CD4-positive, CD25-positive, alpha-beta regulatory T cell (primary cell): ENCODE measurements at regions not wholly inside any gene's neighbourhood (a gene's known extent, or its start where the extent isn't known, plus 50 kb on each side); places are given as distances from the start of the nearest gene placed in this dataset.

Experiments
- ATAC-seq, 2 donors: fragments of 150-1000 bp; cut with Tn5 transposase; one replicate each; pipeline ENCODE4 v1.10.0; 2021; ENCODE audit warnings: low read depth in 2 of 2, moderate number of reproducible peaks in 2 of 2, moderate library complexity in 1 of 2
- DNase-seq, 3 donors: peaks; one replicate each; pipeline versions ENCODE4 v3.0.0 to v3.0.0-alpha.2; 2012 to 2022; ENCODE audit warnings: mixed read lengths in 1 of 3
- H3K27ac ChIP-seq: one replicate; pipeline ENCODE4 v1.7.0; 2013; ENCODE audit warnings: mild to moderate bottlenecking, low read length; ENCODE audit not compliant: insufficient read depth, poor library complexity, severe bottlenecking
- H3K27me3 ChIP-seq: one replicate; pipeline ENCODE4 v1.7.0; 2013; ENCODE audit warnings: low read length; ENCODE audit not compliant: control insufficient read depth, insufficient read depth
- H3K36me3 ChIP-seq: one replicate; pipeline ENCODE4 v1.7.0; 2013; ENCODE audit warnings: mild to moderate bottlenecking, low read length, moderate library complexity; ENCODE audit not compliant: control insufficient read depth, insufficient read depth
- H3K4me1 ChIP-seq: 2 replicates; pipeline ENCODE4 v1.7.0; 2013; ENCODE audit warnings: mild to moderate bottlenecking, low read length; ENCODE audit not compliant: insufficient read depth, control insufficient read depth, poor library complexity, severe bottlenecking
- H3K4me3 ChIP-seq: one replicate; pipeline ENCODE4 v1.7.0; 2013; ENCODE audit warnings: low read depth, mild to moderate bottlenecking, low read length, moderate library complexity
- H3K9me3 ChIP-seq, 2 experiments: 1 replicate in 1 of 2; 2 replicates in 1 of 2; pipeline ENCODE4 v1.7.0; 2013; ENCODE audit warnings: low read length in 2 of 2, mild to moderate bottlenecking in 1 of 2, moderate library complexity in 1 of 2; ENCODE audit not compliant: control insufficient read depth in 2 of 2
- H3K27ac Mint-ChIP-seq, 3 donors: one replicate each; pipeline ENCODE4 v1.8.0; 2020 to 2022; ENCODE audit warnings: mild to moderate bottlenecking in 3 of 3, mixed read lengths in 3 of 3, moderate library complexity in 2 of 3
- H3K27me3 Mint-ChIP-seq: one replicate; pipeline ENCODE4 v1.8.0; 2022; ENCODE audit warnings: mild to moderate bottlenecking, mixed read lengths
- H3K36me3 Mint-ChIP-seq: one replicate; pipeline ENCODE4 v1.8.0; 2020; ENCODE audit warnings: mixed read lengths
- H3K4me1 Mint-ChIP-seq, 4 donors: one replicate each; pipeline ENCODE4 v1.8.0; 2020 to 2022; ENCODE audit warnings: mixed read lengths in 4 of 4, mild to moderate bottlenecking in 1 of 4
- H3K4me3 Mint-ChIP-seq, 4 donors: one replicate each; pipeline ENCODE4 v1.8.0; 2020 to 2022; ENCODE audit warnings: mild to moderate bottlenecking in 4 of 4, mixed read lengths in 4 of 4, moderate library complexity in 3 of 4
- H3K9me3 Mint-ChIP-seq, 7 donors: one replicate each; pipeline ENCODE4 v1.8.0; 2020 to 2022; ENCODE audit warnings: mixed read lengths in 7 of 7, mild to moderate bottlenecking in 3 of 7, moderate library complexity in 2 of 7

- H3K4me3 ChIP-seq = no peak overlapping the region
- no peaks in the 10 kb centered on the region for H3K4me1 ChIP-seq
- no peaks in the 10 kb centered on the region for H3K36me3 ChIP-seq
- no peaks in the 10 kb centered on the region for H3K27me3 ChIP-seq
- Mint-ChIP-seq H3K27me3 (no peaks in the 10 kb centered on the region), H3K36me3 (no peaks in the 10 kb centered on the region), H3K27ac (no peak overlapping the region), H3K4me1 (no peaks in the 10 kb centered on the region), H3K4me3 (no peak overlapping the region), H3K9me3 (no peaks in the 10 kb centered on the region)
- H3K27ac ChIP-seq = no peak overlapping the region
- H3K9me3 ChIP-seq = no peaks in the 10 kb centered on the region
- DNase-seq (no peak), ATAC-seq (no peak)
Observed at GRCh38 chr1:94306521-94306920, 69.1 kb upstream of the ARHGAP29 start.

GRCh38 chr1:94305704-94306103, 68.3 kb upstream of the ARHGAP29 start:
- no peaks in the 10 kb centered on the region for H3K4me1 ChIP-seq
- H3K27ac ChIP-seq = no peak overlapping the region
- H3K27ac Mint-ChIP-seq = no peak overlapping the region
- H3K27me3 ChIP-seq = no peaks in the 10 kb centered on the region
- H3K36me3 Mint-ChIP-seq = no peaks in the 10 kb centered on the region
- DNase-seq (no peak), ATAC-seq (no peak)
- H3K9me3 Mint-ChIP-seq = no peaks in the 10 kb centered on the region
- no peaks in the 10 kb centered on the region for H3K36me3 ChIP-seq
- no peaks in the 10 kb centered on the region for H3K27me3 Mint-ChIP-seq
- no peak overlapping the region for H3K4me3 ChIP-seq
- no peak overlapping the region for H3K4me3 Mint-ChIP-seq
- H3K9me3 ChIP-seq = no peaks in the 10 kb centered on the region
- H3K4me1 Mint-ChIP-seq = no peaks in the 10 kb centered on the region

GRCh38 chr1:94304553-94304952, 67.2 kb upstream of the ARHGAP29 start:
- no peaks in the 10 kb centered on the region for H3K36me3 Mint-ChIP-seq
- no peaks in the 10 kb centered on the region for H3K9me3 ChIP-seq
- no peaks in the 10 kb centered on the region for H3K27me3 ChIP-seq
- H3K27ac Mint-ChIP-seq = no peak overlapping the region
- no peak for DNase-seq
- H3K9me3 Mint-ChIP-seq = no peaks in the 10 kb centered on the region
- H3K27me3 Mint-ChIP-seq = no peaks in the 10 kb centered on the region
- no peaks in the 10 kb centered on the region for H3K36me3 ChIP-seq
- ATAC-seq = no peak
- no peaks in the 10 kb centered on the region for H3K4me1 ChIP-seq
- H3K4me3 ChIP-seq = no peak overlapping the region
- no peaks in the 10 kb centered on the region for H3K4me1 Mint-ChIP-seq
- H3K27ac ChIP-seq = no peak overlapping the region
- H3K4me3 Mint-ChIP-seq = no peak overlapping the region

GRCh38 chr1:94303005-94303404, 65.6 kb upstream of the ARHGAP29 start:
- no peak for DNase-seq
- no peaks in the 10 kb centered on the region for H3K36me3 Mint-ChIP-seq
- Histone ChIP-seq H3K4me1 (no peaks in the 10 kb centered on the region), H3K27ac (no peak overlapping the region), H3K27me3 (no peaks in the 10 kb centered on the region), H3K4me3 (no peak overlapping the region), H3K36me3 (no peaks in the 10 kb centered on the region), H3K9me3 (no peaks in the 10 kb centered on the region)
- H3K27me3 Mint-ChIP-seq = no peaks in the 10 kb centered on the region
- ATAC-seq = no peak
- no peak overlapping the region for H3K4me3 Mint-ChIP-seq
- no peaks in the 10 kb centered on the region for H3K4me1 Mint-ChIP-seq
- no peak overlapping the region for H3K27ac Mint-ChIP-seq
- no peaks in the 10 kb centered on the region for H3K9me3 Mint-ChIP-seq

GRCh38 chr1:94302497-94302896, 65.1 kb upstream of the ARHGAP29 start:
- Histone ChIP-seq H3K36me3 (no peaks in the 10 kb centered on the region), H3K27me3 (no peaks in the 10 kb centered on the region), H3K4me3 (no peak overlapping the region), H3K4me1 (no peaks in the 10 kb centered on the region), H3K27ac (no peak overlapping the region), H3K9me3 (no peaks in the 10 kb centered on the region)
- Mint-ChIP-seq H3K4me1 (no peaks in the 10 kb centered on the region), H3K27ac (no peak overlapping the region), H3K27me3 (no peaks in the 10 kb centered on the region), H3K4me3 (no peak overlapping the region), H3K9me3 (no peaks in the 10 kb centered on the region), H3K36me3 (no peaks in the 10 kb centered on the region)
- DNase-seq (no peak), ATAC-seq (no peak)

- no peaks in the 10 kb centered on the region for H3K36me3 Mint-ChIP-seq
- no peaks in the 10 kb centered on the region for H3K9me3 Mint-ChIP-seq
- Histone ChIP-seq H3K9me3 (no peaks in the 10 kb centered on the region), H3K27ac (no peak overlapping the region), H3K4me3 (no peak overlapping the region), H3K27me3 (no peaks in the 10 kb centered on the region), H3K4me1 (no peaks in the 10 kb centered on the region), H3K36me3 (no peaks in the 10 kb centered on the region)
- no peaks in the 10 kb centered on the region for H3K27me3 Mint-ChIP-seq
- no peaks in the 10 kb centered on the region for H3K4me1 Mint-ChIP-seq
- H3K4me3 Mint-ChIP-seq = no peak overlapping the region
- no peak overlapping the region for H3K27ac Mint-ChIP-seq
- ATAC-seq = no peak
- DNase-seq = no peak
Observed at GRCh38 chr1:94301186-94301585, 63.8 kb upstream of the ARHGAP29 start.

- Histone ChIP-seq H3K9me3 (no peaks in the 10 kb centered on the region), H3K27me3 (no peaks in the 10 kb centered on the region), H3K27ac (no peak overlapping the region), H3K36me3 (no peaks in the 10 kb centered on the region), H3K4me1 (no peaks in the 10 kb centered on the region), H3K4me3 (no peak overlapping the region)
- DNase-seq (no peak), ATAC-seq (no peak)
- Mint-ChIP-seq H3K4me1 (no peaks in the 10 kb centered on the region), H3K27ac (no peak overlapping the region), H3K4me3 (no peak overlapping the region), H3K27me3 (no peaks in the 10 kb centered on the region), H3K9me3 (no peaks in the 10 kb centered on the region), H3K36me3 (no peaks in the 10 kb centered on the region)
Observed at GRCh38 chr1:94300731-94301130, 63.3 kb upstream of the ARHGAP29 start.

- Histone ChIP-seq H3K4me1 (no peaks in the 10 kb centered on the region), H3K27ac (no peak overlapping the region), H3K36me3 (no peaks in the 10 kb centered on the region), H3K27me3 (no peaks in the 10 kb centered on the region), H3K9me3 (no peaks in the 10 kb centered on the region), H3K4me3 (no peak overlapping the region)
- H3K9me3 Mint-ChIP-seq = no peaks in the 10 kb centered on the region
- no peak for ATAC-seq
- no peaks in the 10 kb centered on the region for H3K4me1 Mint-ChIP-seq
- H3K36me3 Mint-ChIP-seq = no peaks in the 10 kb centered on the region
- DNase-seq = no peak
- no peak overlapping the region for H3K4me3 Mint-ChIP-seq
- H3K27ac Mint-ChIP-seq = peak overlapping the region in 1 of 3 donors; percentile 66
- no peaks in the 10 kb centered on the region for H3K27me3 Mint-ChIP-seq
Observed at GRCh38 chr1:94299627-94300553, 62.5 kb upstream of the ARHGAP29 start.
